HepG2 (cell line): ENCODE measurements at regions not wholly inside any gene's neighbourhood (a gene's known extent, or its start where the extent isn't known, plus 50 kb on each side); places are given as distances from the start of the nearest gene placed in this dataset.

Source experiments
- HMGXB4 ChIP-seq, 2 experiments: sonication (generic) in 1 of 2; formaldehyde crosslinking in 1 of 2; IDR thresholded peaks; 2 replicates each; pipeline versions ENCODE4 v1.4.0 to v1.6.1; 2018 to 2020; ENCODE audit warnings: missing genetic modification reagents in 2 of 2, borderline replicate concordance in 1 of 2, low read depth in 1 of 2, mild to moderate bottlenecking in 1 of 2, missing biosample characterization in 1 of 2
- HOXA5 ChIP-seq: sonication (generic); formaldehyde crosslinking; IDR thresholded peaks from 2 replicates; pipeline ENCODE4 v1.4.0; 2020; ENCODE audit warnings: missing genetic modification reagents
- LCORL ChIP-seq, 2 experiments: fragments of 450-650 bp in 1 of 2; sonication (generic) in 1 of 2; formaldehyde crosslinking in 1 of 2; IDR thresholded peaks; 2 replicates each; pipeline versions ENCODE4 v1.5.0 to v1.6.1; 2017 to 2020; ENCODE audit warnings: antibody characterized with exemption in 1 of 2, missing genetic modification reagents in 1 of 2
- MIXL1 ChIP-seq: IDR thresholded peaks from 2 replicates; pipeline ENCODE4 v1.6.1; 2016
- NCOA2 ChIP-seq: sonication (generic); formaldehyde crosslinking; IDR thresholded peaks from 2 replicates; pipeline ENCODE4 v1.8.0; 2022; ENCODE audit warnings: inconsistent platforms
- POLR2G ChIP-seq: fragments of 200-400 bp; formaldehyde crosslinking; IDR thresholded peaks from 2 replicates; pipeline ENCODE4 v1.6.1; 2018; ENCODE audit warnings: mild to moderate bottlenecking, low read depth, low read length, moderate library complexity
- RXRB ChIP-seq: IDR thresholded peaks from 2 replicates; pipeline ENCODE4 v1.6.1; 2016; ENCODE audit warnings: borderline replicate concordance, missing genetic modification reagents, missing compliant biosample characterization
- SIX1 ChIP-seq: sonication (generic); formaldehyde crosslinking; IDR thresholded peaks from 2 replicates; pipeline ENCODE4 v1.4.0; 2020; ENCODE audit warnings: missing genetic modification reagents, borderline replicate concordance
- SOX5 ChIP-seq: IDR thresholded peaks from 2 replicates; pipeline ENCODE4 v1.6.1; 2016; ENCODE audit warnings: borderline replicate concordance
- ZBTB14 ChIP-seq: sonication (generic); formaldehyde crosslinking; IDR thresholded peaks from 2 replicates; pipeline ENCODE4 v1.4.0; 2020; ENCODE audit warnings: missing genetic modification reagents
- ZBTB33 ChIP-seq: sonication (generic); formaldehyde crosslinking; IDR thresholded peaks from 2 replicates; pipeline ENCODE4 v1.4.0; 2020; ENCODE audit warnings: missing genetic modification reagents
- ZNF274 ChIP-seq: sonication (generic); formaldehyde crosslinking; IDR thresholded peaks from 2 replicates; pipeline ENCODE4 v1.5.1; 2020; ENCODE audit warnings: mild to moderate bottlenecking, missing genetic modification reagents
- ZNF317 ChIP-seq: sonication (generic); formaldehyde crosslinking; IDR thresholded peaks from 2 replicates; pipeline ENCODE4 v1.5.0; 2020; ENCODE audit warnings: mild to moderate bottlenecking, missing genetic modification reagents
- ZNF501 ChIP-seq: sonication (generic); formaldehyde crosslinking; IDR thresholded peaks from 2 replicates; pipeline ENCODE4 v1.5.1; 2020; ENCODE audit warnings: mild to moderate bottlenecking, moderate library complexity, missing genetic modification reagents
- ZNF512B ChIP-seq: sonication (generic); formaldehyde crosslinking; IDR thresholded peaks from 2 replicates; pipeline ENCODE4 v1.5.1; 2020; ENCODE audit warnings: missing genetic modification reagents, mild to moderate bottlenecking, borderline replicate concordance
- ZNF703 ChIP-seq: sonication (generic); formaldehyde crosslinking; IDR thresholded peaks from 2 replicates; pipeline ENCODE4 v1.5.1; 2020; ENCODE audit warnings: missing genetic modification reagents, mild to moderate bottlenecking, moderate library complexity, borderline replicate concordance
- ZNF878 ChIP-seq: sonication (generic); formaldehyde crosslinking; IDR thresholded peaks from 2 replicates; pipeline ENCODE4 v1.8.1; 2023; ENCODE audit warnings: mild to moderate bottlenecking, missing genetic modification reagents, moderate library complexity
- ZSCAN9 ChIP-seq: IDR thresholded peaks from 2 replicates; pipeline ENCODE4 v1.6.1; 2016; ENCODE audit warnings: borderline replicate concordance
- TF ChIP-seq, protein P1 (sequence below): sonication (generic); formaldehyde crosslinking; IDR thresholded peaks from 2 replicates; pipeline ENCODE4 v1.8.0; 2023; ENCODE audit warnings: mild to moderate bottlenecking, missing genetic modification reagents

GRCh38 chr1:67532452-67533216 lies 102.4 kb upstream of the SERBP1 start (continued):
- TF ChIP-seq ZNF274 = 0 out of 2 replicates have a peak, but pooled peaks have one; percentile 25
- TF ChIP-seq HMGXB4 (CRISPR knock-in tag; IDR thresholded peaks at IDR 0.05; ENCODE audit: borderline replicate concordance in 1 of 2, low read depth in 1 of 2) = peak in 1 of 2 experiments; percentile 45; a peak in 1 of 4 replicates
- 0 out of 2 replicates have a peak, but pooled peaks have one; percentile 49 for TF ChIP-seq POLR2G
- 0 out of 2 replicates have a peak, but pooled peaks have one; percentile 20 for TF ChIP-seq ZNF317
- peak; percentile 24; the same call in 1 of the 2 replicates for TF ChIP-seq NCOA2
- peak; percentile 64; the same call in 1 of the 2 replicates for TF ChIP-seq MIXL1 (CRISPR knock-in tag)
- 0 out of 2 replicates have a peak, but pooled peaks have one; percentile 18 for TF ChIP-seq ZNF878
- TF ChIP-seq ZBTB33 (CRISPR knock-in tag) = peak; percentile 58
- TF ChIP-seq RXRB (CRISPR knock-in tag) = peak; percentile 27; the same call in 1 of the 2 replicates
- peak; percentile 47; the same call in 1 of the 2 replicates for TF ChIP-seq ZNF501 (CRISPR knock-in tag)
- TF ChIP-seq ZSCAN9 = 0 out of 2 replicates have a peak, but pooled peaks have one; percentile 74
- peak; percentile 35; the same call in 1 of the 2 replicates for TF ChIP-seq SOX5 (CRISPR knock-in tag)
- TF ChIP-seq, protein P1, sequence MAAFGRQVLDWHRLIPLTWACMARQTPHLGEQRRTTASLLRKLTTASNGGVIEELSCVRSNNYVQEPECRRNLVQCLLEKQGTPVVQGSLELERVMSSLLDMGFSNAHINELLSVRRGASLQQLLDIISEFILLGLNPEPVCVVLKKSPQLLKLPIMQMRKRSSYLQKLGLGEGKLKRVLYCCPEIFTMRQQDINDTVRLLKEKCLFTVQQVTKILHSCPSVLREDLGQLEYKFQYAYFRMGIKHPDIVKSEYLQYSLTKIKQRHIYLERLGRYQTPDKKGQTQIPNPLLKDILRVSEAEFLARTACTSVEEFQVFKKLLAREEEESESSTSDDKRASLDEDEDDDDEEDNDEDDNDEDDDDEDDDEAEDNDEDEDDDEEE (CRISPR knock-in tag) = no peak
- TF ChIP-seq LCORL (IDR thresholded peaks at IDR 0.05) = no peak
- 0 out of 2 replicates have a peak, but pooled peaks have one; percentile 5 for TF ChIP-seq LCORL (CRISPR knock-in tag; IDR thresholded peaks at IDR 0.05)
- TF ChIP-seq HOXA5 (CRISPR knock-in tag) = no peak
- no peak for TF ChIP-seq ZNF703
- TF ChIP-seq SIX1 (CRISPR knock-in tag) = peak; percentile 28; the same call in 1 of the 2 replicates
- no peak for TF ChIP-seq ZNF512B (CRISPR knock-in tag)
- TF ChIP-seq ZBTB14 (CRISPR knock-in tag) = no peak
